GM12878 (cell line): ENCODE measurements at regions not wholly inside any gene's neighbourhood (a gene's known extent, or its start where the extent isn't known, plus 50 kb on each side); places are given as distances from the start of the nearest gene placed in this dataset.
"Not testable (repeated sequence)": the region's sequence is repeated elsewhere in the genome, so short reads cannot be mapped to it uniquely, and the experiment has no call there.

Experiments used
- ATAC-seq: fragments of 200-7000 bp; cut with Tn5 transposase; 3 replicates; pipeline ENCODE4 v1.9.1; 2020; ENCODE audit warnings: mild to moderate bottlenecking, moderate library complexity
- BruUV-seq: library from RNA; stranded (reverse); fragments of 400-500 nt; replicated peaks from 2 replicates; lab custom pipeline; 2021; lab: Mats Ljungman, UMichigan
- CTCF ChIA-PET: fragments of 300-600 bp; sonication (Branson Sonifier 250); formaldehyde crosslinking; extraction: SDS; loops from one replicate; lab custom pipeline; 2021; ENCODE audit warnings: inconsistent platforms; lab: Yijun Ruan, JAX
- POLR2A ChIA-PET: fragments of 350-600 bp; formaldehyde crosslinking; extraction: SDS; loops from one replicate; lab custom pipeline; 2021; ENCODE audit warnings: inconsistent platforms; lab: Charles Lee
- RAD21 ChIA-PET: fragments of 300-600 bp; sonication (Branson Sonifier 250); formaldehyde crosslinking; loops from one replicate; lab custom pipeline; 2023; ENCODE audit warnings: antibody characterized with exemption; ENCODE audit not compliant: unreplicated experiment; lab: Charles Lee
- SMC1A ChIA-PET: fragments of 300-600 bp; sonication (Branson Sonifier 250); formaldehyde crosslinking; loops from one replicate; lab custom pipeline; 2023; ENCODE audit not compliant: unreplicated experiment, uncharacterized antibody; lab: Charles Lee
- DNase-seq: peaks from one replicate; pipeline ENCODE4 v3.0.0-alpha.2; 2011; ENCODE audit warnings: low read depth, low spot score
- FAIRE-seq: peaks from 3 replicates; lab custom pipeline; 2011; peaks lifted over from hg19 to GRCh38; lab: Jason Lieb, UNC
- H2AFZ ChIP-seq: 2 replicates; pipeline ENCODE4 v1.6.0; 2011; ENCODE audit warnings: low read depth, low read length, control low read depth; ENCODE audit not compliant: control insufficient read depth
- H3K27ac ChIP-seq: 2 replicates; pipeline ENCODE4 v1.5.1; 2011; ENCODE audit warnings: control low read depth; ENCODE audit not compliant: control insufficient read depth, insufficient read depth
- H3K27me3 ChIP-seq, 2 experiments: replicated peaks in 1 of 2; 2 replicates each; pipeline versions ENCODE4 v1.6.0 to v1.6.1; 2011; ENCODE audit warnings: low read length in 1 of 2; ENCODE audit not compliant: control insufficient read depth in 2 of 2, insufficient read depth in 2 of 2
- H3K36me3 ChIP-seq, 2 experiments: 2 replicates each; pipeline ENCODE4 v1.5.1; 2011; ENCODE audit warnings: low read length in 1 of 2; ENCODE audit not compliant: control insufficient read depth in 2 of 2, insufficient read depth in 2 of 2
- H3K4me1 ChIP-seq: 2 replicates; pipeline ENCODE4 v1.6.1; 2011; ENCODE audit warnings: mild to moderate bottlenecking, low read length, moderate library complexity, mixed read lengths; ENCODE audit not compliant: control insufficient read depth, insufficient read depth
- H3K4me2 ChIP-seq: 2 replicates; pipeline ENCODE4 v1.6.0; 2011; ENCODE audit warnings: control low read depth; ENCODE audit not compliant: control insufficient read depth, insufficient read depth
- H3K4me3 ChIP-seq: fragments of 200-600 bp; sonication (generic); 2 replicates; pipeline ENCODE4 v1.5.1; 2016
- H3K79me2 ChIP-seq: 2 replicates; pipeline ENCODE4 v1.6.0; 2011; ENCODE audit warnings: low read length; ENCODE audit not compliant: control insufficient read depth, insufficient read depth
- H3K9ac ChIP-seq: 2 replicates; pipeline ENCODE4 v1.8.0; 2011; ENCODE audit warnings: low read length, control low read depth, mixed read lengths; ENCODE audit not compliant: control insufficient read depth, insufficient read depth
- H3K9me3 ChIP-seq: replicated peaks from 3 replicates; pipeline ENCODE4 v1.5.1; 2011; ENCODE audit warnings: mild to moderate bottlenecking, low read length; ENCODE audit not compliant: control insufficient read depth, insufficient read depth
- H4K20me1 ChIP-seq: 2 replicates; pipeline ENCODE4 v1.6.0; 2011; ENCODE audit not compliant: control insufficient read depth, insufficient read depth
- ATF7 ChIP-seq: fragments of 450-650 bp; IDR thresholded peaks from 2 replicates; pipeline ENCODE4 v1.6.1; 2016; ENCODE audit warnings: low read depth, mild to moderate bottlenecking
- CBFB ChIP-seq: IDR thresholded peaks from 2 replicates; pipeline ENCODE4 v1.6.1; 2016; ENCODE audit warnings: antibody characterized with exemption, low read depth
- CBX5 ChIP-seq: sonication (generic); IDR thresholded peaks from 2 replicates; pipeline ENCODE4 v1.6.1; 2016; ENCODE audit warnings: low read depth, moderate library complexity, mild to moderate bottlenecking, inconsistent platforms
- CEBPB ChIP-seq, 2 experiments: fragments of 150-350 bp in 1 of 2; IDR thresholded peaks; 2 replicates each; pipeline ENCODE4 v1.6.1; 2012 to 2014; ENCODE audit warnings: low read depth in 2 of 2, low read length in 2 of 2, borderline replicate concordance in 1 of 2, inconsistent platforms in 1 of 2
- EP300 ChIP-seq, 2 experiments: fragments of 150-350 bp in 1 of 2; IDR thresholded peaks; 2 replicates each; pipeline ENCODE4 v1.6.1; 2011 to 2012; ENCODE audit warnings: low read depth in 2 of 2, low read length in 2 of 2, borderline replicate concordance in 1 of 2, improper control_type of control experiment in 1 of 2, inconsistent platforms in 1 of 2; ENCODE audit not compliant: control insufficient read depth in 1 of 2
- EZH2 ChIP-seq: IDR thresholded peaks from 2 replicates; pipeline ENCODE4 v1.6.1; 2012; ENCODE audit warnings: low read depth, mild to moderate bottlenecking, control low read depth, inconsistent platforms, low read length, borderline replicate concordance; ENCODE audit not compliant: control insufficient read depth
- LARP7 ChIP-seq: fragments of 450-650 bp; IDR thresholded peaks from 2 replicates; pipeline ENCODE4 v1.6.1; 2017; ENCODE audit warnings: mild to moderate bottlenecking
- RAD51 ChIP-seq: fragments of 450-650 bp; IDR thresholded peaks from 2 replicates; pipeline ENCODE4 v1.6.1; 2016; ENCODE audit warnings: moderate library complexity, mild to moderate bottlenecking, inconsistent platforms
- RB1 ChIP-seq: fragments of 450-650 bp; formaldehyde crosslinking; IDR thresholded peaks from 2 replicates; pipeline ENCODE4 v1.6.1; 2017; ENCODE audit warnings: mild to moderate bottlenecking, borderline replicate concordance
- RUNX3 ChIP-seq: IDR thresholded peaks from 2 replicates; pipeline ENCODE4 v1.6.1; 2012; ENCODE audit warnings: low read length, inconsistent platforms
- SIN3A ChIP-seq: IDR thresholded peaks from 2 replicates; pipeline ENCODE4 v1.6.1; 2012; ENCODE audit warnings: low read depth, low read length, improper control_type of control experiment
- SMC3 ChIP-seq: IDR thresholded peaks from 2 replicates; pipeline ENCODE4 v1.6.1; 2011; ENCODE audit warnings: low read length, improper control_type of control experiment, borderline replicate concordance
- ZBED1 ChIP-seq: IDR thresholded peaks from 2 replicates; pipeline ENCODE4 v1.6.1; 2016; ENCODE audit warnings: borderline replicate concordance
- ZNF384 ChIP-seq: IDR thresholded peaks from 2 replicates; pipeline ENCODE4 v1.6.1; 2012; ENCODE audit warnings: low read depth, mild to moderate bottlenecking, low read length, improper control_type of control experiment, borderline replicate concordance
- ZNF622 ChIP-seq: fragments of 450-650 bp; IDR thresholded peaks from 2 replicates; pipeline ENCODE4 v1.6.1; 2017; ENCODE audit warnings: mild to moderate bottlenecking, inconsistent platforms
- WGBS: methylation state at CpG from one replicate; pipeline ENCODE4 v1.1.6; 2016; ENCODE audit warnings: low lambda C conversion rate; ENCODE audit not compliant: insufficient replicate concordance, insufficient coverage; ENCODE audit errors: missing lambda C conversion rate; 5-methylcytosine and 5-hydroxymethylcytosine counted together
- in situ Hi-C: fragments of 300-500 bp; cut with MboI; formaldehyde crosslinking; loops from 9 replicates; pipeline ENCODE4 v1.14.3; 2018; ENCODE audit warnings: mixed read lengths
- intact Hi-C: fragments of 100-400 bp; cut with micrococcal nuclease; formaldehyde crosslinking; loops from one replicate; pipeline ENCODE4 v1.14.2; 2022; ENCODE audit not compliant: unreplicated experiment
- TF ChIP-seq, protein P1 (sequence below): fragments of 450-650 bp; IDR thresholded peaks from 2 replicates; pipeline ENCODE4 v1.6.1; 2017; ENCODE audit warnings: mild to moderate bottlenecking, low read depth, inconsistent platforms; ENCODE audit not compliant: poor library complexity, severe bottlenecking

DNA sequence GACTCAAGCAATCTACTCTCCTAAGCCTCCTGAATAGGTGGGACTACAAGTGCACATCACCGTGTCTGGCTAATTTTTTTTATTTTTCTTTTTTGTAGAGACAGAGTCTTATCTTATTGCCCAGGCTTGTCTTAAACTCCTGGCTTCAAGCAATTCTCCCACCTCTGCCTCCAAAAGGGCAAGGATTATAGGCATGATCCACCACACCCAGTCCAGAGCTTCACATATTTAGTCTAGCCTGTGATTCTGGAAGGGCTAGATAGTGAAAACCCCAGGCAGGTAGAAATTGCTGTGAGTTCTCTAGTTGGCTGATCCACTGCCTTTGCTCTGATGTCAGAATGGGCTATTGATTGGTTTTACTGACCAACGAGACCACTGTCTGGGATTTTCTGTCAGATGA lies 854.6 kb upstream of the MIR17HG start (continued):
- no peak for TF ChIP-seq SMC3
- TF ChIP-seq ZNF384: no peak
- no peak for TF ChIP-seq ATF7
- no peak for TF ChIP-seq RUNX3
- TF ChIP-seq, all 136 proteins: peak for 0

DNA sequence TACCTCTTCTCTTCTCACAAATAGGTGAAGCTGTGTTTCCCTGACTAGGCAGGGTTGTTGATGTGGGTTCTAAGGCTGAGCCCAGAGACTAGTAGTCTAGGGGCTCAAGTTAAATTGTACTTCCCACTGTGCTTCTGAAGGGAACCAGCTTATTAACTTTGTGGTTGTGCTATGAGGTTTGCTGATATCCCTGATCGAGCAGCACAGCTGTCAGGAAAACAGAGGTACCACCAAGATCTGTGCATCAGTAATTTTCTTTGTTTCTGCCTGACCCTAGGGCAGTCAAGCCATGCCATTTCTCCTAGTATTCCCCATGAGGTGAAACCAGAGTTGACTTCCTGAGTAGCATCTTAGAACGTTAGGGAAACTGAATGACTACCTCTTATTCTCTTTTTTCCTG lies 853.8 kb upstream of the MIR17HG start:
- RAD21 ChIA-PET: no interaction called here
- in situ Hi-C loops: no loop called here
- Histone ChIP-seq H3K4me3 (no peak overlapping the region), H2AFZ (no peak overlapping the region), H3K36me3 (no peaks in the 10 kb centered on the region), H3K4me1 (no peaks in the 10 kb centered on the region), H4K20me1 (no peaks in the 10 kb centered on the region), H3K9ac (no peak overlapping the region), H3K9me3 (no peaks in the 10 kb centered on the region), H3K27ac (no peak overlapping the region), H3K4me2 (no peak overlapping the region), H3K27me3 (no peaks in the 10 kb centered on the region), H3K79me2 (no peaks in the 10 kb centered on the region)
- intact Hi-C loops: no loop called here
- no peak for ATAC-seq
- POLR2A ChIA-PET: no interaction called here
- WGBS: 0% methylated on average over 2 of the region's 2 CpGs
- SMC1A ChIA-PET: no interaction called here
- DNase-seq: no peak
- BruUV-seq: no TSS peak
- TF ChIP-seq SIN3A (no peak), RB1 (no peak), CEBPB (IDR thresholded peaks at IDR 0.05; ENCODE audit: borderline replicate concordance in 1 of 2, low read depth in 2 of 2, low read length in 2 of 2) (no peak), EP300 (IDR thresholded peaks at IDR 0.05; ENCODE audit: borderline replicate concordance in 1 of 2, control insufficient read depth in 1 of 2, low read depth in 2 of 2, low read length in 2 of 2) (no peak), ZBED1 (no peak), RAD51 (no peak), CBFB (no peak), LARP7 (no peak), ZNF622 (no peak), CBX5 (no peak), EZH2 (no peak)
- TF ChIP-seq, protein P1, sequence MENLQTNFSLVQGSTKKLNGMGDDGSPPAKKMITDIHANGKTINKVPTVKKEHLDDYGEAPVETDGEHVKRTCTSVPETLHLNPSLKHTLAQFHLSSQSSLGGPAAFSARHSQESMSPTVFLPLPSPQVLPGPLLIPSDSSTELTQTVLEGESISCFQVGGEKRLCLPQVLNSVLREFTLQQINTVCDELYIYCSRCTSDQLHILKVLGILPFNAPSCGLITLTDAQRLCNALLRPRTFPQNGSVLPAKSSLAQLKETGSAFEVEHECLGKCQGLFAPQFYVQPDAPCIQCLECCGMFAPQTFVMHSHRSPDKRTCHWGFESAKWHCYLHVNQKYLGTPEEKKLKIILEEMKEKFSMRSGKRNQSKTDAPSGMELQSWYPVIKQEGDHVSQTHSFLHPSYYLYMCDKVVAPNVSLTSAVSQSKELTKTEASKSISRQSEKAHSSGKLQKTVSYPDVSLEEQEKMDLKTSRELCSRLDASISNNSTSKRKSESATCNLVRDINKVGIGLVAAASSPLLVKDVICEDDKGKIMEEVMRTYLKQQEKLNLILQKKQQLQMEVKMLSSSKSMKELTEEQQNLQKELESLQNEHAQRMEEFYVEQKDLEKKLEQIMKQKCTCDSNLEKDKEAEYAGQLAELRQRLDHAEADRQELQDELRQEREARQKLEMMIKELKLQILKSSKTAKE: no peak
- CTCF ChIA-PET: no interaction called here
- no peak for FAIRE-seq

DNA sequence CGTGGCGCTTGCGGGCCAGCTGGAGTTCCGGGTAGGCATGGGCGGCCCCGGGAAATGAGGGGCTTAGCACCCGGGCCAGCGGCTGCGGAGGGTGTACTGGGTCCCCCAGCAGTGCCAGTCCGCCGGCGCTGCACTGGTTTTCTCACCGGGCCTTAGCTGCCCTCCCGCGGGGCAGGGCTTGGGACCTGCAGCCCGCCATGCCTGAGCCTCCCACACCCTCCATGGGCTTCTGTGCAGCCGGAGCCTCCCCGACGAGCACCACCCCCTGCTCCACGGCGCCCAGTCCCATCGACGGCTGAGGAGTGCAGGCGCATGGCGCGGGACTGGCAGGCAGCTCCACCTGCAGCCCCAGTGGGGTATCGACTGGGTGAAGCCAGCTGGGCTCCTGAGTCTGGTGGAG lies 852.6 kb upstream of the MIR17HG start:
- H4K20me1 ChIP-seq, H3K4me2 ChIP-seq, H3K36me3 ChIP-seq, RAD21 ChIA-PET, H3K9me3 ChIP-seq, POLR2A ChIA-PET, DNase-seq, CTCF ChIA-PET, H3K9ac ChIP-seq, in situ Hi-C loops, H3K27me3 ChIP-seq, H3K4me3 ChIP-seq, BruUV-seq, H3K27ac ChIP-seq, ATAC-seq, H3K4me1 ChIP-seq, H3K79me2 ChIP-seq, FAIRE-seq, H2AFZ ChIP-seq, SMC1A ChIA-PET, intact Hi-C loops: not testable (repeated sequence)
- 70% methylated on average over 17 of the region's 27 CpGs for WGBS
